Heart left ventricle (tissue), 16 donors: ENCODE measurements at regions not wholly inside any gene's neighbourhood (a gene's known extent, or its start where the extent isn't known, plus 50 kb on each side); places are given as distances from the start of the nearest gene placed in this dataset.

Experiments used
- ATAC-seq, 4 donors: fragments of 200-7000 bp; cut with Tn5 transposase; one replicate each; pipeline ENCODE4 v1.9.1; 2020 to 2022; ENCODE audit warnings: moderate library complexity in 4 of 4, mild to moderate bottlenecking in 3 of 4, moderate number of reproducible peaks in 1 of 4
- DNase-seq, 5 donors: peaks; one replicate each; pipeline ENCODE4 v3.0.0-alpha.2; 2020
- H3K27ac ChIP-seq, 12 donors: fragments of 200-600 bp; sonication (generic) in 4 of 12; one replicate each; pipeline versions ENCODE4 v1.5.0 to v1.8.0; 2016 to 2022; ENCODE audit warnings: mild to moderate bottlenecking in 2 of 12
- H3K27me3 ChIP-seq, 9 donors: fragments of 200-600 bp; sonication (generic) in 2 of 9; one replicate each; pipeline versions ENCODE4 v1.5.1 to v1.8.0; 2016 to 2022; ENCODE audit warnings: mild to moderate bottlenecking in 3 of 9
- H3K36me3 ChIP-seq, 9 donors: fragments of 200-600 bp; sonication (generic) in 2 of 9; one replicate each; pipeline versions ENCODE4 v1.5.0 to v1.8.0; 2018 to 2022; ENCODE audit warnings: mild to moderate bottlenecking in 2 of 9
- H3K4me1 ChIP-seq, 12 donors: fragments of 200-600 bp; sonication (generic) in 4 of 12; one replicate each; pipeline versions ENCODE4 v1.5.0 to v1.8.0; 2016 to 2022; ENCODE audit warnings: mild to moderate bottlenecking in 3 of 12
- H3K4me3 ChIP-seq, 12 donors: fragments of 200-600 bp; sonication (generic) in 4 of 12; one replicate each; pipeline versions ENCODE4 v1.5.0 to v1.8.0; 2017 to 2022; ENCODE audit warnings: mild to moderate bottlenecking in 9 of 12, moderate library complexity in 4 of 12
- H3K9me3 ChIP-seq, 12 donors: fragments of 200-600 bp; sonication (generic) in 4 of 12; one replicate each; pipeline versions ENCODE4 v1.5.0 to v1.8.0; 2016 to 2022; ENCODE audit warnings: mild to moderate bottlenecking in 1 of 12
- CTCF ChIP-seq, 12 donors: fragments of 200-600 bp; sonication (generic) in 4 of 12; IDR thresholded peaks; one replicate each; pipeline versions ENCODE4 v1.5.0 to v1.8.0; 2018 to 2022; ENCODE audit warnings: antibody characterized with exemption in 12 of 12, mild to moderate bottlenecking in 5 of 12
- POLR2A ChIP-seq, 2 donors: fragments of 450-650 bp; IDR thresholded peaks; one replicate each; pipeline ENCODE4 v1.6.1; 2017; ENCODE audit warnings: antibody characterized with exemption in 2 of 2, mild to moderate bottlenecking in 2 of 2, moderate library complexity in 2 of 2
- WGBS, 4 donors: extraction: QIAGEN DNeasy Blood & Tissue Kit in 2 of 4; methylation state at CpG; one replicate each; pipeline versions ENCODE4 v1.1.5 to v1.1.7; 2013 to 2018; 5-methylcytosine and 5-hydroxymethylcytosine counted together
- intact Hi-C, 10 donors: fragments of 100-400 bp; cut with DNase I; formaldehyde crosslinking; loops; one replicate each; pipeline versions ENCODE4 v1.11.1 to v1.14.2; 2022
- donor health status: ischemic (EF 13 %, LVEDD 7.1; RV severe dilation, severe dysfunction).
- donor health status: healthy with polysubstance abuse.
- donor health status: DM: no; HTN: yes; CAD: no.
- donor health status: DM: no; HTN: no; CAD: no.
- donor health status: ischemic (EF 25% LVEDD 6.9; RV normal size, moderate dysfunction).
- donor health status: ischemic (EF 25% LVEDD 5.7; RV mildly dilated, moderate dysfunction).
- donor health status: healthy.
- donor health status: DM: yes; HTN: yes; CAD: no.
- donor health status: ischemic (EF 35%, LVEDD 5.7; RV mildly dilated, moderate dysfunction).
- donor health status: nonischemic (EF 11% LVEDD 7.7; RV severe dilation, severe dysfunction).
- donor health status: DM: yes; HTN: yes; CAD: no.
- donor health status: PGD.
- donor health status: ischemic (EF 29% LVEDD 5.4; RV normal size, mild dysfunction).
- donor health status: nonischemic (EF 23%, LVEDD 6.1; RV moderate dilation, normal function).

- H3K9me3 ChIP-seq: peaks cover 0 to 7% (median 0%) of the 10 kb centered on the region in 12 donors
- no peak overlapping the region for H3K27ac ChIP-seq
- TF ChIP-seq POLR2A (IDR thresholded peaks at IDR 0.05) (no peak), CTCF (IDR thresholded peaks at IDR 0.05) (no peak)
- no peak overlapping the region for H3K4me3 ChIP-seq
- no peaks in the 10 kb centered on the region for H3K27me3 ChIP-seq
- peaks cover 0 to 12% (median 0%) of the 10 kb centered on the region in 12 donors for H3K4me1 ChIP-seq
- H3K36me3 ChIP-seq: no peaks in the 10 kb centered on the region
- intact Hi-C loops: no loop called here
- 93 to 97% (median 93%) methylated on average over 4 of the region's 4 CpGs; no CpG with 5 or more reads in 1 of the 4 donors for WGBS, 4 donors
- no peak for DNase-seq
- ATAC-seq: no peak
Measured at GRCh38 chr7:135858379-135858778, 109.8 kb upstream of the FAM180A start.

- H3K9me3 ChIP-seq: peaks cover 0 to 7% (median 0%) of the 10 kb centered on the region in 12 donors
- WGBS, 4 donors: 86 to 94% (median 90%) methylated on average over 3 of the region's 3 CpGs
- H3K27ac ChIP-seq: no peak overlapping the region
- no peaks in the 10 kb centered on the region for H3K36me3 ChIP-seq
- ATAC-seq (no peak), DNase-seq (no peak)
- no peak for TF ChIP-seq POLR2A (IDR thresholded peaks at IDR 0.05)
- no peak for TF ChIP-seq CTCF (IDR thresholded peaks at IDR 0.05)
- no peaks in the 10 kb centered on the region for H3K27me3 ChIP-seq
- intact Hi-C loops: no loop called here
- H3K4me3 ChIP-seq: no peak overlapping the region
- H3K4me1 ChIP-seq: peaks cover 0 to 11% (median 0%) of the 10 kb centered on the region in 12 donors
Measured at GRCh38 chr7:135857519-135858274, 109.1 kb upstream of the FAM180A start.

- ATAC-seq (no peak), DNase-seq (no peak)
- H3K4me3 ChIP-seq: no peak overlapping the region
- 70 to 76% (median 73%) methylated on average over 6 of the region's 6 CpGs for WGBS, 4 donors
- H3K36me3 ChIP-seq: no peaks in the 10 kb centered on the region
- intact Hi-C loops: no loop called here
- H3K27me3 ChIP-seq: no peaks in the 10 kb centered on the region
- no peak overlapping the region for H3K27ac ChIP-seq
- TF ChIP-seq POLR2A (IDR thresholded peaks at IDR 0.05): no peak
- no peak for TF ChIP-seq CTCF (IDR thresholded peaks at IDR 0.05)
- peaks cover 0 to 11% (median 0%) of the 10 kb centered on the region in 12 donors for H3K4me1 ChIP-seq
- peaks cover 0 to 6% (median 0%) of the 10 kb centered on the region in 12 donors for H3K9me3 ChIP-seq
Measured at GRCh38 chr7:135856356-135857144, 107.9 kb upstream of the FAM180A start.

- peaks cover 0 to 5% (median 0%) of the 10 kb centered on the region in 12 donors for H3K9me3 ChIP-seq
Measured at GRCh38 chr7:135855846-135856245, 107.2 kb upstream of the FAM180A start.

More at GRCh38 chr7:135855846-135856245, 107.2 kb upstream of the FAM180A start:
- Histone ChIP-seq H3K36me3 (no peaks in the 10 kb centered on the region), H3K27me3 (no peaks in the 10 kb centered on the region), H3K4me1 (peaks cover 0 to 11% (median 0%) of the 10 kb centered on the region in 12 donors), H3K4me3 (no peak overlapping the region), H3K27ac (no peak overlapping the region)
- intact Hi-C loops: no loop called here
- WGBS, 4 donors: 42 to 56% (median 52%) methylated on average over 3 of the region's 3 CpGs
- no peak for TF ChIP-seq POLR2A (IDR thresholded peaks at IDR 0.05)
- TF ChIP-seq CTCF (IDR thresholded peaks at IDR 0.05): no peak
- ATAC-seq (peak in 1 of 4 donors; percentile 68), DNase-seq (no peak)
